ENCODE measurements at regions not wholly inside any gene's neighbourhood (a gene's known extent, or its start where the extent isn't known, plus 50 kb on each side); places are given as distances from the start of the nearest gene placed in this dataset.

GRCh38 chr11:13225038-13226001, 52.3 kb upstream of the BMAL1 start:
- Mint-ChIP-seq H3K4me1 (ENCODE audit: low read depth, unreplicated experiment) (no peaks in the 10 kb centered on the region), H3K9me3 (ENCODE audit: low read depth, unreplicated experiment) (no peaks in the 10 kb centered on the region), H3K4me3 (ENCODE audit: low read depth, unreplicated experiment) (no peak overlapping the region), H3K27ac (ENCODE audit: unreplicated experiment) (no peak overlapping the region), H3K27me3 (ENCODE audit: unreplicated experiment) (no peaks in the 10 kb centered on the region), H3K36me3 (ENCODE audit: insufficient read depth, unreplicated experiment) (no peaks in the 10 kb centered on the region)
- BruUV-seq (replicated peaks) = no TSS peak
- no peak for TF ChIP-seq CTCF (IDR thresholded peaks at IDR 0.05; ENCODE audit: unreplicated experiment)
- CTCF ChIA-PET = interaction anchor here (1.0 kb wide), 1 partner anchor 19 kb away, joined by 4 read pairs; no protein-coding TSS in a partner anchor
- intact Hi-C loops (cut with micrococcal nuclease; ENCODE audit: unreplicated experiment) = no loop called here
- DNase-seq = no peak

GRCh38 chr11:13227676-13228255, 49.8 kb upstream of the BMAL1 start:
- Mint-ChIP-seq H3K36me3 (ENCODE audit: insufficient read depth, unreplicated experiment) (no peaks in the 10 kb centered on the region), H3K27ac (ENCODE audit: unreplicated experiment) (no peak overlapping the region), H3K4me3 (ENCODE audit: low read depth, unreplicated experiment) (no peak overlapping the region), H3K9me3 (ENCODE audit: low read depth, unreplicated experiment) (no peaks in the 10 kb centered on the region), H3K4me1 (ENCODE audit: low read depth, unreplicated experiment) (no peaks in the 10 kb centered on the region), H3K27me3 (ENCODE audit: unreplicated experiment) (peaks cover 5% of the 10 kb centered on the region)
- intact Hi-C loops (cut with micrococcal nuclease; ENCODE audit: unreplicated experiment) = no loop called here
- CTCF ChIA-PET = no interaction called here
- TF ChIP-seq CTCF (IDR thresholded peaks at IDR 0.05; ENCODE audit: unreplicated experiment) = no peak
- DNase-seq = no peak
- BruUV-seq (replicated peaks) = no TSS peak
